SH-SY5Y (cell line): ENCODE measurements at regions not wholly inside any gene's neighbourhood (a gene's known extent, or its start where the extent isn't known, plus 50 kb on each side); places are given as distances from the start of the nearest gene placed in this dataset.

Source experiments
- GATA2 ChIP-seq: IDR thresholded peaks from 2 replicates; pipeline ENCODE4 v1.6.1; 2011; ENCODE audit warnings: mild to moderate bottlenecking, low read depth, low read length
- GATA3 ChIP-seq: IDR thresholded peaks from 2 replicates; pipeline ENCODE4 v1.6.1; 2011; ENCODE audit warnings: low read depth, mild to moderate bottlenecking, low read length, moderate library complexity

GRCh38 chr17:71208111-71208704 lies 912.6 kb upstream of the SOX9 start:
- TF ChIP-seq GATA3, result no peak
- no peak for TF ChIP-seq GATA2
